ENCODE measurements at regions not wholly inside any gene's neighbourhood (a gene's known extent, or its start where the extent isn't known, plus 50 kb on each side); places are given as distances from the start of the nearest gene placed in this dataset.

GRCh38 chr2:67985586-67985985, 77.2 kb downstream of the C1D start:
- no peak overlapping the region for H3K4me3 ChIP-seq (ENCODE audit: low read depth, low read length)
- no peak for DNase-seq (ENCODE audit: low read depth)
- no peak for TF ChIP-seq CTCF (IDR thresholded peaks at IDR 0.05; ENCODE audit: insufficient read depth, low read length, poor library complexity, severe bottlenecking)
- H3K36me3 ChIP-seq (ENCODE audit: control insufficient read depth, insufficient read depth, low read length): no peaks in the 10 kb centered on the region
- H3K27me3 ChIP-seq (ENCODE audit: control insufficient read depth, insufficient read depth, low read length): no peaks in the 10 kb centered on the region

- DNase-seq (ENCODE audit: low read depth): no peak
- TF ChIP-seq CTCF (IDR thresholded peaks at IDR 0.05; ENCODE audit: insufficient read depth, low read length, poor library complexity, severe bottlenecking): no peak
- no peaks in the 10 kb centered on the region for H3K36me3 ChIP-seq (ENCODE audit: control insufficient read depth, insufficient read depth, low read length)
- no peaks in the 10 kb centered on the region for H3K27me3 ChIP-seq (ENCODE audit: control insufficient read depth, insufficient read depth, low read length)
- no peak overlapping the region for H3K4me3 ChIP-seq (ENCODE audit: low read depth, low read length)
Observed at GRCh38 chr2:67986258-67986657, 76.5 kb downstream of the C1D start.
